Loucy (cell line): ENCODE measurements at regions not wholly inside any gene's neighbourhood (a gene's known extent, or its start where the extent isn't known, plus 50 kb on each side); places are given as distances from the start of the nearest gene placed in this dataset.
"Not testable (repeated sequence)": the region's sequence is repeated elsewhere in the genome, so short reads cannot be mapped to it uniquely, and the experiment has no call there.

Source experiments
- H2AFZ ChIP-seq: fragments of 200-600 bp; sonication (generic); 2 replicates; pipeline ENCODE4 v1.6.0; 2016; ENCODE audit warnings: antibody characterized with exemption, mild to moderate bottlenecking, low read length, moderate library complexity
- H3F3A ChIP-seq: fragments of 200-600 bp; 2 replicates; pipeline ENCODE4 v1.6.0; 2016; ENCODE audit warnings: antibody characterized with exemption, low read depth, mild to moderate bottlenecking
- H3K27me3 ChIP-seq: fragments of 200-600 bp; sonication (generic); 2 replicates; pipeline ENCODE4 v1.6.1; 2014; ENCODE audit warnings: low read length, mild to moderate bottlenecking; ENCODE audit not compliant: insufficient read depth, poor library complexity, severe bottlenecking
- H3K36me3 ChIP-seq: fragments of 200-600 bp; sonication (generic); 2 replicates; pipeline ENCODE4 v1.6.1; 2016; ENCODE audit warnings: low read length; ENCODE audit not compliant: insufficient read depth
- H3K4me1 ChIP-seq: fragments of 200-600 bp; sonication (generic); 2 replicates; pipeline ENCODE4 v1.5.1; 2014; ENCODE audit warnings: low read length, mild to moderate bottlenecking; ENCODE audit not compliant: insufficient read depth, poor library complexity, severe bottlenecking
- H3K4me2 ChIP-seq: fragments of 200-600 bp; sonication (generic); 2 replicates; pipeline ENCODE4 v1.6.0; 2014; ENCODE audit warnings: antibody characterized with exemption, low read length, low read depth, mild to moderate bottlenecking; ENCODE audit not compliant: poor library complexity, severe bottlenecking
- H3K4me3 ChIP-seq: fragments of 200-600 bp; sonication (generic); 2 replicates; pipeline ENCODE4 v1.5.1; 2014; ENCODE audit warnings: low read length, mild to moderate bottlenecking, mixed read lengths; ENCODE audit not compliant: poor library complexity, severe bottlenecking
- H3K79me2 ChIP-seq: fragments of 200-600 bp; sonication (generic); 2 replicates; pipeline ENCODE4 v1.6.1; 2014; ENCODE audit warnings: low read length; ENCODE audit not compliant: insufficient read depth
- H3K9ac ChIP-seq: fragments of 200-600 bp; sonication (generic); 2 replicates; pipeline ENCODE4 v1.6.0; 2014; ENCODE audit warnings: mild to moderate bottlenecking, low read depth, low read length, moderate library complexity; ENCODE audit not compliant: poor library complexity, severe bottlenecking
- H3K9me2 ChIP-seq: fragments of 200-600 bp; sonication (generic); replicated peaks from 2 replicates; pipeline ENCODE4 v1.6.1; 2016; ENCODE audit warnings: low read depth, low read length, mixed read lengths
- H3K9me3 ChIP-seq: fragments of 200-600 bp; sonication (generic); 2 replicates; pipeline ENCODE4 v1.6.1; 2014; ENCODE audit warnings: mild to moderate bottlenecking, antibody characterized with exemption, low read length, low read depth; ENCODE audit not compliant: insufficient read depth
- H4K20me1 ChIP-seq: fragments of 200-600 bp; sonication (generic); 2 replicates; pipeline ENCODE4 v1.6.0; 2014; ENCODE audit warnings: antibody characterized with exemption, low read length, mild to moderate bottlenecking; ENCODE audit not compliant: insufficient read depth, poor library complexity, severe bottlenecking
- EZH2phosphoT487 ChIP-seq: fragments of 200-600 bp; IDR thresholded peaks from 2 replicates; pipeline ENCODE4 v1.6.1; 2018; ENCODE audit warnings: antibody characterized with exemption, mild to moderate bottlenecking, moderate library complexity, borderline replicate concordance
- TF ChIP-seq, protein P1 (sequence below): fragments of 200-600 bp; sonication (generic); conservative IDR thresholded peaks from 2 replicates; pipeline ENCODE4 v1.5.1; 2014; ENCODE audit warnings: mild to moderate bottlenecking, antibody characterized with exemption, low read length

DNA sequence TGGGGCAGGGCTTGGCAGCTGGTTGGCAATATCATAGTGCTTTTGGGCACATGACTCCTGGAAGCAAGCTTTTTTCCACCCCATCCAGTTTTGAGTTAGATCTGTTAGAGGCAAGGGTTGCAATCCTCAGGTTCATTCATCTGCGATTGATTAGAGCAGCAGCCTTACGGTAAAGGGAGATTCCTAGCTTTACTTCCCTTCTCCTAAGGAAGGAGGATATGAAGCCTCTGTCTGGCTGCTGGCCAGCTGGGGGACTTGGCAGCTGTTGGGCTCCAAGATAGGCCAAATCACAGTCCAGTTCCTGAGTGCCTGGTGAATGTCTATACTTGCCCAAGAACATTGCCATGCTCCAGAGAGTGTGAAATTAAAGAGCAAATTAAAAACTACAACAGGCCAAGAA lies 113.4 kb upstream of the CCNH start:
- no peaks in the 10 kb centered on the region for H3K9me2 ChIP-seq

DNA sequence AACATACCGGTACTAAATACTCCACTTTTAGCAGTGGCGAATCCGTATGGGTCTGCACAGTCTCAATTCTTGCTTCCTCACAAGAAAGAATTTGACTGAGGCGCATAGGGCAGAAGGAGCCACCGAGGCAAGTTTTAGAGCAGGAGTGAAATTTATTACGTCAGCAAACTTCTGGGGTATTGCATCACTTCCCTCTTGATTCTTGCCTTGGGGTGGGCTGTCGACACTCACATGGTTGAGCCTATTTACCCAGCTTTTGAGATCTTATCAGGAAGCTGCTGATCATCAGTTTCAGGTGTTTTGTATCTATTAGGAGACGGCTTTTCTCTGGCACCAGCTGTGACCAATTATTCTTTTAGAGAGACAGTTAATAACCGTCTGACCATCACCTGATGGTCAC lies 111.5 kb upstream of the CCNH start:
- Histone ChIP-seq H3K4me2 (no peak overlapping the region), H3K4me1 (no peaks in the 10 kb centered on the region), H3K36me3 (no peaks in the 10 kb centered on the region), H3K4me3 (no peak overlapping the region), H3F3A (no peaks in the 10 kb centered on the region), H3K27me3 (no peaks in the 10 kb centered on the region), H2AFZ (no peak overlapping the region; the same call in 1 of the 2 replicates), H3K9me3 (no peaks in the 10 kb centered on the region), H3K9me2 (no peaks in the 10 kb centered on the region), H4K20me1 (no peaks in the 10 kb centered on the region), H3K9ac (no peak overlapping the region), H3K79me2 (no peaks in the 10 kb centered on the region)
- TF ChIP-seq, protein P1, sequence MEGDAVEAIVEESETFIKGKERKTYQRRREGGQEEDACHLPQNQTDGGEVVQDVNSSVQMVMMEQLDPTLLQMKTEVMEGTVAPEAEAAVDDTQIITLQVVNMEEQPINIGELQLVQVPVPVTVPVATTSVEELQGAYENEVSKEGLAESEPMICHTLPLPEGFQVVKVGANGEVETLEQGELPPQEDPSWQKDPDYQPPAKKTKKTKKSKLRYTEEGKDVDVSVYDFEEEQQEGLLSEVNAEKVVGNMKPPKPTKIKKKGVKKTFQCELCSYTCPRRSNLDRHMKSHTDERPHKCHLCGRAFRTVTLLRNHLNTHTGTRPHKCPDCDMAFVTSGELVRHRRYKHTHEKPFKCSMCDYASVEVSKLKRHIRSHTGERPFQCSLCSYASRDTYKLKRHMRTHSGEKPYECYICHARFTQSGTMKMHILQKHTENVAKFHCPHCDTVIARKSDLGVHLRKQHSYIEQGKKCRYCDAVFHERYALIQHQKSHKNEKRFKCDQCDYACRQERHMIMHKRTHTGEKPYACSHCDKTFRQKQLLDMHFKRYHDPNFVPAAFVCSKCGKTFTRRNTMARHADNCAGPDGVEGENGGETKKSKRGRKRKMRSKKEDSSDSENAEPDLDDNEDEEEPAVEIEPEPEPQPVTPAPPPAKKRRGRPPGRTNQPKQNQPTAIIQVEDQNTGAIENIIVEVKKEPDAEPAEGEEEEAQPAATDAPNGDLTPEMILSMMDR, result no peak
- no peak for TF ChIP-seq EZH2phosphoT487

More for the DNA sequence above, 113.4 kb upstream of the CCNH start:
- Histone ChIP-seq H3K79me2 (no peaks in the 10 kb centered on the region), H3K36me3 (no peaks in the 10 kb centered on the region), H3K4me3 (no peak overlapping the region), H3K4me1 (no peaks in the 10 kb centered on the region), H3K9ac (no peak overlapping the region), H4K20me1 (no peaks in the 10 kb centered on the region), H3K9me3 (no peaks in the 10 kb centered on the region), H2AFZ (no peak overlapping the region), H3K4me2 (no peak overlapping the region), H3F3A (no peaks in the 10 kb centered on the region), H3K27me3 (no peaks in the 10 kb centered on the region)
- TF ChIP-seq EZH2phosphoT487, result no peak
- TF ChIP-seq, protein P1, result no peak

DNA sequence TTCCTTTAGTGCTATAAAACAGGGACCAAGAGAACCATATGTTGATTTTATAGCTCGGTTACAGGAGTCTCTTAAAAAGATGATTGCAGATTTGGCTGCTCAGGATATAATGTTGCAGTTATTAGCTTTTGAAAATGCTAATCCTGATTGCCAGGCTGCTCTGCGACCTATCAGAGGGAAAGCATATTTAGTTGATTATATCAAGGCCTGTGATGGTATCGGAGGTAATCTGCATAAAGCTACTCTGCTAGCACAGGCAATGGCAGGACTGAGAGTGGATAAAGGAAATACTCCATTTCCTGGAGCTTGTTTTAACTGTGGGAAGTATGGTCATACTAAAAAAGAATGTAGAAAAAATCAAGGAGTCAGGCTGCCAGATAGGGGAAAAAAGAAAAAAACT lies 99.0 kb upstream of the CCNH start:
- not testable (repeated sequence) for H3K9me3 ChIP-seq, H3K27me3 ChIP-seq, H3K79me2 ChIP-seq, H3K9me2 ChIP-seq, H3K4me3 ChIP-seq, H3K4me1 ChIP-seq, H3K36me3 ChIP-seq, H4K20me1 ChIP-seq, H2AFZ ChIP-seq, H3K4me2 ChIP-seq, H3F3A ChIP-seq, H3K9ac ChIP-seq

DNA sequence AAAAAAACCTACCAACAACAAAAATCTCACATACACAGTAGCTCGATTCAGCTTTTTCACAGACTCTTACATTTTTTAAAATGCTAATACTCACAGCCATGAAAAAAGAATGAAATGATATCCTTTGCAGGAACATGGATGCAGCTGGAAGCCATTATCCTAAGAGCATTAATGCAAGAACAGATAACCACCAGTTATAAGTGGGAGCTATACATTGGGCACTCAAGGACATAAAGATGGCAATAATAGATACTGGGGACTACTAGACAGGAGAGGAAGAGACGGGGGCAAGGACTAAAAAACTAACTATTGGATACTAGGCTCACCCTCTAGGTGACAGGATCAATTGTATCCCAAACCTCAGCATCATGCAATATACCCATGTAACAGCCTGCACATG lies 90.3 kb upstream of the CCNH start:
- no peaks in the 10 kb centered on the region for H3K4me1 ChIP-seq
- H3K79me2 ChIP-seq, result no peaks in the 10 kb centered on the region
- H3K9me3 ChIP-seq, result no peaks in the 10 kb centered on the region
- H3K36me3 ChIP-seq, result no peaks in the 10 kb centered on the region
- H3K9me2 ChIP-seq, result no peaks in the 10 kb centered on the region
- no peaks in the 10 kb centered on the region for H3K27me3 ChIP-seq
- H3K4me3 ChIP-seq, result no peak overlapping the region
- TF ChIP-seq EZH2phosphoT487, result no peak
- TF ChIP-seq, protein P1, result no peak
- H2AFZ ChIP-seq, result no peak overlapping the region
- H3K4me2 ChIP-seq, result no peak overlapping the region
- no peaks in the 10 kb centered on the region for H4K20me1 ChIP-seq
- no peak overlapping the region for H3K9ac ChIP-seq
- H3F3A ChIP-seq, result no peaks in the 10 kb centered on the region
